Breast epithelium (tissue), 3 donors: ENCODE measurements at regions not wholly inside any gene's neighbourhood (a gene's known extent, or its start where the extent isn't known, plus 50 kb on each side); places are given as distances from the start of the nearest gene placed in this dataset.

Experiments
- CTCF ChIP-seq, 3 donors: fragments of 450-650 bp; IDR thresholded peaks; one replicate each; pipeline ENCODE4 v1.5.1; 2016 to 2017; ENCODE audit warnings: antibody characterized with exemption in 3 of 3, mild to moderate bottlenecking in 3 of 3, moderate library complexity in 3 of 3
- POLR2AphosphoS5 ChIP-seq, 3 donors: sonication (generic); formaldehyde crosslinking; IDR thresholded peaks; one replicate each; pipeline ENCODE4 v1.6.1; 2017; ENCODE audit warnings: antibody characterized with exemption in 3 of 3

- TF ChIP-seq CTCF (IDR thresholded peaks at IDR 0.05) (no peak), POLR2AphosphoS5 (IDR thresholded peaks at IDR 0.05) (no peak)
Measured at GRCh38 chr4:180330521-180330920, 1912.7 kb upstream of the TENM3 start.
